Kidney (tissue), 13 donors: ENCODE measurements at regions not wholly inside any gene's neighbourhood (a gene's known extent, or its start where the extent isn't known, plus 50 kb on each side); places are given as distances from the start of the nearest gene placed in this dataset.

Experiments
- DNase-seq, 5 donors: peaks; one replicate each; pipeline ENCODE4 v3.0.0-alpha.2; 2013 to 2020
- FAIRE-seq: peaks from 2 replicates; lab custom pipeline; 2012; peaks lifted over from hg19 to GRCh38; lab: Jason Lieb, UNC
- H3K27ac ChIP-seq, 2 donors: one replicate each; pipeline ENCODE4 v1.7.0; 2013; ENCODE audit warnings: low read depth in 2 of 2, low read length in 2 of 2, inconsistent platforms in 1 of 2
- H3K27me3 ChIP-seq: one replicate; pipeline ENCODE4 v1.7.1; 2013; ENCODE audit warnings: low read length, inconsistent platforms; ENCODE audit not compliant: control insufficient read depth, insufficient read depth
- H3K36me3 ChIP-seq, 3 donors: one replicate each; pipeline versions ENCODE4 v1.7.0 to v1.7.1; 2013; ENCODE audit warnings: low read length in 3 of 3, control low read depth in 1 of 3, inconsistent platforms in 1 of 3; ENCODE audit not compliant: insufficient read depth in 3 of 3, control insufficient read depth in 2 of 3
- H3K4me1 ChIP-seq, 3 donors: one replicate each; pipeline versions ENCODE4 v1.7.0 to v1.7.1; 2013; ENCODE audit warnings: low read length in 3 of 3, inconsistent platforms in 1 of 3, low read depth in 1 of 3; ENCODE audit not compliant: control insufficient read depth in 2 of 3, insufficient read depth in 2 of 3
- H3K4me3 ChIP-seq, 3 donors: one replicate each; pipeline versions ENCODE4 v1.7.0 to v1.8.1; 2013; ENCODE audit warnings: low read length in 3 of 3, control low read depth in 1 of 3, inconsistent platforms in 1 of 3
- H3K9ac ChIP-seq, 3 donors: one replicate each; pipeline versions ENCODE4 v1.7.0 to v1.7.1; 2013; ENCODE audit warnings: low read length in 3 of 3, control low read depth in 1 of 3, inconsistent platforms in 1 of 3
- H3K9me3 ChIP-seq, 3 donors: one replicate each; pipeline versions ENCODE4 v1.7.0 to v1.7.1; 2013; ENCODE audit warnings: low read length in 3 of 3, control low read depth in 1 of 3, inconsistent platforms in 1 of 3; ENCODE audit not compliant: control insufficient read depth in 2 of 3, insufficient read depth in 1 of 3
- intact Hi-C: fragments of 100-400 bp; cut with DNase I; formaldehyde crosslinking; loops from one replicate; pipeline ENCODE4 v1.11.1; 2022
- TF ChIP-seq, protein P1 (sequence below): IDR thresholded peaks from 3 replicates; pipeline ENCODE4 v1.5.1; 2012; ENCODE audit warnings: mild to moderate bottlenecking, moderate library complexity, borderline replicate concordance; ENCODE audit not compliant: insufficient read depth; ENCODE audit errors: extremely low read depth
- donor health status: control.
- donor health status: control.
- donor health status: control.
- donor health status: control.
- donor health status: control.
- donor health status: DM: yes; HTN: yes; CAD: no.
- donor health status: Normal renal cell carcinoma (clear cell type).

DNA sequence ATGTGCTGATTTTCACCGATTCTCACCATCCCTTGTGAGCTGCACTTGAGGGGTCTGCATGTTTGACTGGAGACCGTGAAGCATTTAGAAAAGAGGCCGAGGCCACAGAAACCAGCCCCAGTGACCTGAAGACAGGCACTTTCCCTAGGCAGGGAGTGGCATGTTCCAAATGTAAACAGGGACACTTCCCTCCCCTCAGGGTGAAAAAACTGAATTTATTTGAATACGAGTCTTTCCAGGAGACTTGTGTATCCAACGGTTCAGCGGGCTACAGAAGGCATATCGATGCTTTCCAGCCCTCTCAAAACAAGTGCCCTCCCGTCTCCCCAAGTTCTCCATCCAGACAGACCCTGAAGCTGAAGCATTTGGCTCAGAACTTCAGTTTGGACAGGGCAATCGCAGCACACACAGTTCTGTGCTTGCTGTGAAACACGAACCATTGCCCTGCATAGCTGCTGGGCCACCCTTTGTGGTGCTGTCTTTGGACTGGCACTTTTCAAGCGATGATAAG, 106.1 kb downstream of the ZIC5 start:
- DNase-seq (no peak), FAIRE-seq (no peak)
- Histone ChIP-seq H3K9ac (no peak overlapping the region), H3K9me3 (no peaks in the 10 kb centered on the region), H3K27ac (no peak overlapping the region), H3K27me3 (no peaks in the 10 kb centered on the region), H3K4me3 (no peak overlapping the region), H3K36me3 (no peaks in the 10 kb centered on the region), H3K4me1 (no peaks in the 10 kb centered on the region)
- TF ChIP-seq, protein P1, sequence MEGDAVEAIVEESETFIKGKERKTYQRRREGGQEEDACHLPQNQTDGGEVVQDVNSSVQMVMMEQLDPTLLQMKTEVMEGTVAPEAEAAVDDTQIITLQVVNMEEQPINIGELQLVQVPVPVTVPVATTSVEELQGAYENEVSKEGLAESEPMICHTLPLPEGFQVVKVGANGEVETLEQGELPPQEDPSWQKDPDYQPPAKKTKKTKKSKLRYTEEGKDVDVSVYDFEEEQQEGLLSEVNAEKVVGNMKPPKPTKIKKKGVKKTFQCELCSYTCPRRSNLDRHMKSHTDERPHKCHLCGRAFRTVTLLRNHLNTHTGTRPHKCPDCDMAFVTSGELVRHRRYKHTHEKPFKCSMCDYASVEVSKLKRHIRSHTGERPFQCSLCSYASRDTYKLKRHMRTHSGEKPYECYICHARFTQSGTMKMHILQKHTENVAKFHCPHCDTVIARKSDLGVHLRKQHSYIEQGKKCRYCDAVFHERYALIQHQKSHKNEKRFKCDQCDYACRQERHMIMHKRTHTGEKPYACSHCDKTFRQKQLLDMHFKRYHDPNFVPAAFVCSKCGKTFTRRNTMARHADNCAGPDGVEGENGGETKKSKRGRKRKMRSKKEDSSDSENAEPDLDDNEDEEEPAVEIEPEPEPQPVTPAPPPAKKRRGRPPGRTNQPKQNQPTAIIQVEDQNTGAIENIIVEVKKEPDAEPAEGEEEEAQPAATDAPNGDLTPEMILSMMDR: no peak
- intact Hi-C loops: no loop called here

DNA sequence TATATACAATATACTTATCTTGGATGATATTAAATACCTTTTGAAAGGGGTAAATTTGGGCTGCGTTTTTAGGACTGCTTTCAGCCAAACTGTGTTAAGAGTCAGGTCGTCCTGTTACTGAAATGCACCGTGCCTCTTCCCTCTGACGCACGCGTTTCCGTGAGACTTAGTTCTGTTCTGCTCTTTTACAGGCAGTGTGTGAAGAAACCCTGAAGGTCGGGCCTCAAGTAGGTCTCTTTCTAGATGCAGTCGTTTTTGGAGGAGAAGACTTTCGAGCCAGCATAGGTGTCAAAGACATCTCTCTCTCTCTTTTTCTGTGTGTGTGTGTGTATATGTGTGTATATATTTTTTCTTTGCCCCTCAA, 107.0 kb downstream of the ZIC5 start:
- intact Hi-C loops: no loop called here
- Histone ChIP-seq H3K27me3 (no peaks in the 10 kb centered on the region), H3K9me3 (no peaks in the 10 kb centered on the region), H3K4me3 (no peak overlapping the region), H3K36me3 (no peaks in the 10 kb centered on the region), H3K27ac (no peak overlapping the region), H3K9ac (no peak overlapping the region), H3K4me1 (no peaks in the 10 kb centered on the region)
- TF ChIP-seq, protein P1: no peak
- FAIRE-seq: no peak
- DNase-seq: no peak

DNA sequence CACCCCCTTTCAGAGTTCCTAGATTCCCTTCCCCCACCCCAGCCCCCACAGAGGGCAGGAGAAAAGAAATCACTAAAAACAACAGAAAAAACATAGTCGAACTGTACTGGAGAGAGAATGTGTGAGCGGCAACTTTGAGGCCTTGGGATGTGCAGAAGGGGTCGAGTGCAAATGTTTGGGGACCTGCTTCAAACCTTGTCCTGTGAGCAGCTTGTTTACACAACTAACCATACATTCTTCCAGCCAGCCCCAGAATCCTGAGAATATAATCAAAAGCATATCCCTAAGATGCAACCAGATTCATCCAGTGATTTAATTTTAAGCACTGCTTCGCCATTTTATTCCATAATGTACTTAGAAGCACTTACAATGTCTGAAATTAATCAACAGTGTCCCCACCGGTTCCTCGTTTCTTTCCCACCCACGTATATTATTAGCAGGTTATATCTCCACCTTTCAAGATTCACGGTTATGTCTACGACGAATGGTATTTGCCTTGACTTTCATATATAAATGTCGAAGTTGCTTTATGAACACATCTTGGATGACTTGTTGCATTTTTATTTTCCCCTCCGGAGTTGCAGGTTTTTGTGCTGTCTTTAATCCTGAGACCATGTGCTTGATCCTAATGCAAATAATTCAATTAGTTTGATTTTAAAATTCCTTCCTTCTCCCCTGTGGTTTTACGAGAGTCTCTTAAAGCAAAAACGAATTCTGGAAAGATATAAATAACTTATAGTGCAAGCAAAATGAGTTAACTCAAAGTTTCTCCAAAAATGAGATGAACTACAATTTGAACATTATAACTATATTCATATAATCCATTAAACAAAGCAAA, 107.6 kb downstream of the ZIC5 start:
- TF ChIP-seq, protein P1: no peak
- FAIRE-seq (no peak), DNase-seq (no peak)
- intact Hi-C loops: no loop called here
- Histone ChIP-seq H3K36me3 (no peaks in the 10 kb centered on the region), H3K27me3 (no peaks in the 10 kb centered on the region), H3K9ac (no peak overlapping the region), H3K4me1 (no peaks in the 10 kb centered on the region), H3K4me3 (no peak overlapping the region), H3K27ac (no peak overlapping the region), H3K9me3 (no peaks in the 10 kb centered on the region)
